NCI-H510A (cell line): ENCODE measurements at regions not wholly inside any gene's neighbourhood (a gene's known extent, or its start where the extent isn't known, plus 50 kb on each side); places are given as distances from the start of the nearest gene placed in this dataset.

ENCODE experiments used
- DNase-seq: peaks from one replicate; lab custom pipeline; 2025; lab: John Stamatoyannopoulos, UW

DNA sequence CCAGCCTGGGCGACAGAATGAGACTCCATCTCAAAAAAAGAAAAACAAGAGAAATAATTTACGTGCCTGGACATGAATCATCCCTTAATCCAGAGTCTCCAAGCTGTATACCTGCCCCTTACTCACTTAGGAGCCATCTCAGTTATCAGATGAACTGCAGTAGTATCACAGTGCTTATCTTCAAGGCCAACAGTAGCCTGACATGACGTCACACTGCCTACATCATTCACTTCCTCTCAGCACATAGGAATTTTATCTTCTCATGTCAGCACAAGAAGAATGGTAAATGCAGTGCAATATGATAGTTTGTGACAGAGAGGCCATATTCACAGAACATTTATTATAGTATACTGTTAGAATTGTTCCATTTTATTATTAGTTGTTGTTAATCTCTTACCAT, 216.6 kb downstream of the SS18 start:
- DNase-seq: no peak

DNA sequence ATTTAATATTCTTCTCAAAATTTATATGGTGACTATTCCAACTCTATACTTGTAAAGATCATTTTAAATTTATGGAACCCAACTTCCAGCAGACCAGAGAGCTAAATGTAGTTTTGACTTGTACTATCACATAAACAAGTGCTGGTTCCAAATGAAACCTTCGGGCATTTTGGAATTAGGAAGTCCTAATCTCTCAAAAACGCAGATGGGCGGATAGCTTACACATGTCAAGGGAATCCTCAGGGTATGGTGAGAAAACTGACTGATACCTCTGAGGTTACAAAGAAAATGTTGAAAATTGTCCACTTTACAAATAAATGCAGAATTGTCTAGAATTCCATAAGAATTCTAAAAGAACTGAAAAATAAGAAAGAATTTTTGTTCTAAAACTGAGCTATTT, 224.1 kb downstream of the SS18 start:
- DNase-seq: no peak

DNA sequence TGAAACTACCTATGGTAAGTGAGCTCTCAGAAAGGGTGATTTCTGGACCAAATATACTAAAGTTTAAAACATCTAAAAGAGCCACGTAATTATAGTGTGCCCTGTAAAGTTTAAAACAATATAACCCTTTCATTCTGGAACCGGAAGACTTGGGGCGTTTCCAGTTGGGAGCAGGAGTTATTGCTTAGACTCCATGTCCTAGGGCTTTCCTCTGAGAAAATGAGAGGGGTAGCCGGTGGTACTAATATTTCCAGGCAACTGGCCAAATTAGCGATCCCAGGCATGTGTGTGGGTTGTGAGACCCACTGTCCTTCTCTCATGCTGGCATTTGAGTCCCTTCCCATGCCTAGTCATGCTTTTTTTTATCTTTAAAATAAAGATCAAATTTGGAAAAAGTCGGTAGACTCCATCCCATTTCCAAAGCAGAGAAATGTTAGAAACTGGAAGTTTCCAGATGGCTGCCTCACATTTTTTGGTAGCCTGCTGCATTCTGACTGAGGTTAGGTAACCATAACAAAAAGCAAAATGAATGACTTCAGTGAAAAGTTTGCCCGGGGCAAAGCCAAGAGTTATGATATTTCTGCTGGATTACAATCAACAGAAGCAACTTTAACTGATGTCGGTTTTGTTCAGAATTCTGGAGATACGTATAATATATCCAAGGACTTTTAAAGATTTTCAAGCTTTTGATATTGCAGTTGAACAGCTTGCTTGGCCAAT, 227.4 kb downstream of the SS18 start:
- no peak for DNase-seq

DNA sequence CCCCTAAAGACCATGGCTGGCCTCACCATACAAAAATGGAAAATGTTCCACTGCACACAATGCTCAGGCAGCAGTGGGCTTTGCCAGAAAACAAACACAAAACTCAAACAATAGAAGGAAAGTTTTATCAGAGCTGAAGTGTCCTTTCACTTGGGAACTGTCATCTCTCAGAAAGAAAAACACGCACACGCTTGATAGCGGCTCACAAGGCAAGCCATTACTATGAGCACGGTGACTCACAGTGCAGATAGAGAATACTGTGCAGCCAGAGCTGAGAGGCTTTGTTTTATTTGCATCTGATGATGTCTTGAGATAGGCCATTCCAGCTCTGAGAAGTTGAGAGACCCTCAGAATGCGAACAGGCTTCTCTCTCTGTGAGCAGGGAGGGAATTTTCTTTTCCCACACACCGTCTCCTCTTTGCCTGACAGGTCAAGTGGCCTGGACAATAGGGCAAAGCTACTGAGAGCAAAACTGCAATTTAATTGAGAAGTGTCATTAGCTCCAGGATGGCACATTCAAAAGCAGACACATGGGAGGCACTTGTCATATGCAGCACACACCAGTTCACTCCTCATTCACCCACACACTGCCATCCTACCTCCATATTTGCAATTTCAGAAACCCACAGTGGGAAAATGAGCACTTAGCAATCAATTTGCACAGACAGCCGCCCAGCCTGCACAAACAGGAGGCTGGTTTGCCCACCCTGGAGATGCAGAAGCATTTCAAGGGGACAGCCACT, 236.6 kb downstream of the SS18 start:
- no peak for DNase-seq

DNA sequence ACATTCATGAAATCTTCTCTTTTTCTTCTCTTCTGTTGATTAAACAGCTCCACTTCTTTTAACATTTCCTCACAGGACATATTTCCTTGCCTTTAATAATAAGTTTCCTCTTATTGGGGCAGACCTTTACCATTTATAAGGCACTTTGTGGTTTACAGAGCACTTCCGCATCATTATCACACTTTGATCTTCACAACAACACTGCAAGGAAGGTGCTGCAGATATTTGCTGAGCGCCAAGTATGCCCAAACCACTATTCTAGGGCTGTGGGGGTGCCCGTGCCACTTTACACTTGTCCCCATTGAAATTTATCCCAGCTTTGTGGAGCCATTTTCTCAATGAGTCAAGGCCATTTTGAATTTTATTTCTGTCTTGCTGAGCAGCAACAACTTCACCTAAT, 246.6 kb downstream of the SS18 start:
- DNase-seq: no peak

DNA sequence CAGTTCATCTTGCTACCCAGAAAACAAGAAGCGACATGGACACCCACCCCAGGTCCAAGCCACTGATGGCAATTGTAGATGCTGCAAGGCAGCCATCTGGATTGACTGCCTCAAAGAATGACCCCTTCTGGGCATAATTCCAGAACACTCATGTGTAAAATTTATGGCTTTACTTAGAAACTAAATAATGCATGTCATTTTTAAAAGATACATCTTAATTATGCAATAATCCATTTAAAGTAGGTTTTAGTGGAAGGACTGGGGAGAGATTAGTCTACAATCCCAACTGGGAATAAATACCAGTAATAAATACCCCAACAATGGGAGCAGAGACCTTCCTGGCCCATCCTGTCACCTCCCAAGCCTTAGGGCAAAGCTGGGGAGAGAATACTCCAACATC, 247.7 kb downstream of the SS18 start:
- DNase-seq: no peak

DNA sequence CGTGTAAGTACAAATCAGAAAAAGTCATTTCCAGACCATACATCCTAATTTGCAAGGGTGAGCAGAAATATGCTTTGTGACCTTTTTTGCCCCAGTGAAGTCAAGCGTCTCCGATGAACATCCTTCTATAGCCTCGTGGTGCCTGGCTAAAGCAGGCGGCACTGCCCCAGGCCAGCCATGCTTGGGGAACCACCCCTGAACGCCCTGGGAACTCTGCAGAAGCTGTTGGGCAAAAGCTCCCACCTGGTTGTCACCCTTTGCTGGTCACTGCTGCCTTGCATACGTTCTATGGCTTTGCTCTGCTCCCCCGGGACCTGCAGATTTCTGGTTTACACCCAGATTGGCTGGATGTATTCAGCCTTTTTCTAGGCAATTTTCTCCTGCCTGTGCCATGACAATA, 256.4 kb downstream of the SS18 start:
- DNase-seq: no peak

DNA sequence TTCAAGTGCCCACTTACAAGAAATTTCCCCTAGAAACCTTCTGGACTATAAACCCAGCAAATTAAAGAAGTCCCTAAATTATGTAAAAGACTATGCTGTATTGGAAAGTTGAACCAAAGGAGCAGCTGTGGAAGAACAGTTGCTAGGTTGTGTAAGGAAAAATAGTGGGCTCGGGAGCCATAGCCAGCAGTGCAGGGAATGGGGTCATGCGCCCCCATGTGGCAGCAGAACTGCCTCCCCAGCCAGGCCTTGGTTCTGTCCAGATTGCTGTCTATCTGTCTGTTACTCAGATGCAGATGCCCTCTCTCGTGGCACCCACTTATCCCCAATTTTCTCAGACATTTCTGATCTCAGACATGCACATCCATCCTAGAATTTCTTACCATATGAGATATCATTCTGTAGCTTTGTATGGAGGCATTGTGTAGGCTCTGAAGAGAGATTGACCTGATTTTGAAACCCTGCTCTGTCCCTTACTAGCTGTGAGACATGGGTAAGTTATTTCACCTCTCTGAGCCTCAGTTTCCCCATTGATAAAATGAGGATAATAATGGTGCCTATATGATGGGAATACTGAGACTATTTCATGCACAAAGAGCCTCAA, 258.3 kb downstream of the SS18 start:
- no peak for DNase-seq

DNA sequence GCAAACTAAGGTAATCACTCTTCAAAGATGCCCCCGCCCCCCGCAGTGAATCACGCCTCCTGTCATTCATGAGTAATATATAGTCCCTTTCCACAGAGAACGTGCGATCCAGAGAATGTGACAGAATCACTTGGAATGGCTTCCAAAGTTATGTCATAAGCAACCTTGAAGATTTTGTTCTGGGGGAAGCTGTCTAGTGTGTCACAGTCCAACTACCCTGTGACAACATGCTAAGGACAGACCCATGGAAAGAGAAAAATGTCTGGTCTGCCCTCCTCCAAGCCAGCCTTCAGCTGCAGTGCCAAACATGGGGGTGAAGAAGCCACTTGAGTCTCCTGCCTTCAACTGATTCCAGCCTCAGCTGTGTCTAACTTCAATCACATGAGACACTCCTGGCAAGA, 259.1 kb downstream of the SS18 start:
- no peak for DNase-seq

DNA sequence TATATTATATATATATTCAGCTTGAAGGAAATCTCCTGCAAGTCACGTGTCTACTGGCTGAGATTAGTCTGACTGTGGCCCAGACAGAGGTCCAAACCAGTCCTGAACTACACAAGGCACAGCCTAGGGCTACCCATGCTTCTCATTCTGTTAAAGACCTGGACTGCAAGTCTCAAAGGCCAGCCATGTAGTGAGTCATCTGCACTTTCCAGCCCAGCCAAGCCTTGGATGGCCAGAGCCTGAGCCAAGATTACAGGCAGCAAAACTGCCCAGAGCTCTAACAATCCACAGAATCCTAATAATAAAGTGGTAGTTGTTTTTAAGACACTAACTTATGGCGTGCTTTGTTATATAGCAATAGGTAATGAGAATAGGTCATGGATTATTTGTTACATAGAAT, 259.6 kb downstream of the SS18 start:
- DNase-seq: no peak

DNA sequence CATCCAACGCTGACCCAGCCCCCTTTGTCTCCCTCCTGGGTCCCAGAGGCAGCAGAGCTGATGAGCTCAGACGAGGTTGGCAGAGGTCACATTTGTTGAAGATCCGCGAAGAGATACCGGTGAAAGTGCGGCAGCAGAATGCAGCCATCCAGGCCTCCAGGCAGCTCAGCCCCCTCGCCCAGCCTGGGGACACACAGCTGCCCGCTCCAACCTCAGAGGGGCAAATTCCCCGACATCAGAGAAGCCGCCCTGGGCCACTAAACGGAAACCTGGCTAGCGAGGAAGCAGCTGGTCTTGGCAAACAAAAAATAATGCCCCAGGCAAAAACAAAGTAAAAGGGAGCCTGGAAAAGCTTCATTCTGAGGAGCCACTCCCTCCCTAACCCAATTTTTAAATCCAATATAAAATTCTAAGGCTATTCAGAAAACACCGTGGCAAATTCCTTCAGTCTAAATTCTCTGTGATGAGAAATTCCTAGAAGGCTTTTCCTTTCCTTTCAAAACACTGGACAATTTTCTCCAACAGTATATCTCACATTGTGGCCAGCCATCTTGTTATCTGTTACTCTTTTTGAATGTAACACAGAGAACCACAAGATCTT, 262.4 kb downstream of the SS18 start:
- no peak for DNase-seq

DNA sequence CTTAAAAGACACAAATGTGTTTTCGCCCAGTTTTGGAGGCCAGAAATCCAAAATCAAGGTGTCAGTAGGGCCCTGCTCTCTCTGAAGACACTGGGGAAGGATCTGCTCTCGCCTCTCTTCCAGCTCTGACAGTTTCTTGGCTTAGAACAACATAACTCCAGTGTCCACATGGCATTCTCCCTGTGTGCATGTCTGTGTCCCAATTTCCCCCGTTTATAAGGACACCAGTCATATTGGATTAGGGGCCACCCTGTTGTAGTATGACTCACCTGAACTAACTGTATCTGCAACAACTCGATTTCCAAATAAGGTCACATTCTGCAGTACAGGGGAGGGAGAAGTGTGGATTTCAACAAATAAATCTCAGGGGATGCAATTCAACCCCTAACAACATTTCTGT, 263.2 kb downstream of the SS18 start:
- DNase-seq: no peak

DNA sequence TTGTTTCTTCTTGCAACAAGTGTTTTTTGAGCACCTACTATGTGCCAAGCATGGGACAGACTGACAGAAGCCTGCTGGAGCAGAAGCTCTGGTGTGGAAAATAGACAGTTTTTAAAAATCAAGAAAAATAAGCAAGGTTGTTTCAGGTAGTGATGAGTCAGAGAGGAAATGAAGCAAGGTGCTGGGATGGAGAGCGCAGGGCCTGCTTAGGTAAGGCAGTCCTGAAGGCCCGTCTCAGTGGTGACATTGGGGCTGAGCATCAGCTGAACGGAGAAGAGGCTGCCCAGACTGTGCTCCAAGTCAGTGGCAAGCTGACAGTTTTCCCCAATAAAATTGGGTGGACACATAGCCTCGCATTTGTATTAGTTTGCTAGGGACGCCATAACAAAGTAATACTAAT, 263.6 kb downstream of the SS18 start:
- no peak for DNase-seq

DNA sequence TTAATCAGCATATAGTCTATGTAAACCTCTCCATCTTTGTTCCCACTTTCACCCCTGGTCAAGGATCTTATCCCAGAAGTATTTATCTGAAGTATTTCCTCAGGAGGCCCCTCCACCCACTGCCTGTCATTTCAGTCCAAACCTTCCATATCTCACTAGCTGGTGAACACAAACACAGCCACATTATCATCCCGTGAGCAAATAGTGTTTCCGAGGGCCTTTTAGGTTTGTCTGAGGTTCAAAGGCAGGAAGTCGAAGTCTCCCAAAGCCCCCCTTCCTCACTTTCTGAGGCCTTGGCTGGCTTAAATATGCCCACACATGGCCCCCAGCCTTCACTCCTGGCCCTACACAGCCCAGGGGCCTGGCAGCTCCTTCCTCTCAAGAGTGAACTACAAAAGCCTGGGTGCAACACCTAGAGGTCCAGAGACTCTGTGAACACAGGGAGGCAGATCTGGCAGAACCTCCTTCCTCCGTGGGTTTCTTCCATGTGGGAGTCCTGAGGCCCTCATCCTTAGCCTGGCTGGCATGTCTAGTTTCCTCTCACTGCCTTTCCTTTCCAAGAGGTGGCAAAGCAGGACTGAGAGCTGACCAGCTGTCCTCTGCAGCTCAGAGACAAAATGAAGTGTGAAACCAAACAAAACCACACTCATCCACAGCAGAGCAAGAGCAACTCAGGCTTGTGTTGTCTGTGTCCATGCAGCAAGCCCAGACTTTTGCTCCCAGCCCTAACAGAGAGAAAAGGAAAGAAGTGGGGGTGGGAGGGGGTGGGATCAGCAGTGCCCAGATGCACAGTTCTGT, 264.2 kb downstream of the SS18 start:
- DNase-seq: no peak

DNA sequence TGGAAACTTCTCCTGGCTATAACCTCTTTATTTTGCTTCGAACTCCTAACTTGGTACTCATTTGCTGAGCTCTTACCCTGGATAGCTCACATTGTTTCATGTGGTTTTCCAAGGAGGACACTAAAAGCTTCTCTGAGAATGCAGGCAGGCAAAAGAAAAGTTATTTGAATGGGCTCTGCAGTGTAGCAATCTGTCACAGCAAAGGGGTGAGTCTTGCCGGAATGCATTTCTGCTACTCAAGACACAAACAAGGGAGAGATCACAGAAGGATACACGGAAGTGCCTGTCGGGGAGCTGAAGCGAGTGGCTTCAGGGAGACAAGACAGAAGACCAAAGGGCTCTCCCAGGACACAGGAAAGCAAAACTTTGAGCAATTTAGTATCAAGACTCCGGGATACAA, 265.4 kb downstream of the SS18 start:
- DNase-seq: no peak

DNA sequence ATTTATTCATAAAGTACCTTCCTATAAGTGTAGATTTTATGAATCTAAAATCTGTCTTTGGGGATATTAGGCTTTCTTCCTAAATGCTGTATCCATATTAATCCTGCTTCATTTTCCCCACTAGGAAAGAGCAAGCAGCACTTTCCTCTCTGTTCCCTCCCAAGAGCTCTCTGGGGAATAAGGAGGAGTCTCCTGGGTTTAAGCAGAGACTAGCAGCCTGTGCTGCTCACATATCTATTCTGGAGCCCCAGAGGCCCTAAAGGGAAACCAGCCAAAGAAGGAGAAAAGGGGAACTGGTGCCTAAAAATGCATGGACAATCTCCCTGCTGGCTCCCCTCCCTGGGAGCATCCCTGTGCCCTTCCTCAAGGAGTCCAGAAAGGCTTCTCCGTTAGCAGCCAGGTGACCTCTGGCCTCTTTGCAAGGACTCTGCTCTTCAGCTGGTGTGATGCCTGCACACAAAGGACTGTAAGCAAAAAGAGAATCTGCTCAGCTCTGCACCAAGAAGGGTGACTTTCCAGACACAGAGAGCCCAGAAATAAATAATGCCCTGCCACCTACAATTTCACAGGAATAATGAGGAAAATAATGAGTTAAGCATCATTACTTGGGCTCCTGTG, 270.6 kb downstream of the SS18 start:
- DNase-seq: no peak

DNA sequence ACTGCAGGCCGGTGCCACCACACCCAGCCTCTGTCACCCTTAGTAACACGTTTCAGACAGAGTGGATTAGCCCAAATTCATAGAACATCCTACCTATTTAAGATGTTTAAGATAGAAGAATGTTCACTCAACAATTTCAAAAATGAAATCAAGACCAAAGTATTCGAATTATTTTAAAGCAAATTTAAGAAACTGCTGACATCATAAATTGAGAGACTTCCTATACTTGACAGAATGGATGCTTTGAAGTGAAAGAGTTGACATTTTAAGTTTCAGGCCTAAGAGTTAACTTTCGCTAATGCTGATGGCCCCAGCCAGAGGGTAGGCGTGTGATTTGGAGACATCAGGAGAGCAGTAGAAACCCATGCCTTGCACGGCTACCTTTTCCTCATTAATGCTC, 271.9 kb downstream of the SS18 start:
- no peak for DNase-seq

DNA sequence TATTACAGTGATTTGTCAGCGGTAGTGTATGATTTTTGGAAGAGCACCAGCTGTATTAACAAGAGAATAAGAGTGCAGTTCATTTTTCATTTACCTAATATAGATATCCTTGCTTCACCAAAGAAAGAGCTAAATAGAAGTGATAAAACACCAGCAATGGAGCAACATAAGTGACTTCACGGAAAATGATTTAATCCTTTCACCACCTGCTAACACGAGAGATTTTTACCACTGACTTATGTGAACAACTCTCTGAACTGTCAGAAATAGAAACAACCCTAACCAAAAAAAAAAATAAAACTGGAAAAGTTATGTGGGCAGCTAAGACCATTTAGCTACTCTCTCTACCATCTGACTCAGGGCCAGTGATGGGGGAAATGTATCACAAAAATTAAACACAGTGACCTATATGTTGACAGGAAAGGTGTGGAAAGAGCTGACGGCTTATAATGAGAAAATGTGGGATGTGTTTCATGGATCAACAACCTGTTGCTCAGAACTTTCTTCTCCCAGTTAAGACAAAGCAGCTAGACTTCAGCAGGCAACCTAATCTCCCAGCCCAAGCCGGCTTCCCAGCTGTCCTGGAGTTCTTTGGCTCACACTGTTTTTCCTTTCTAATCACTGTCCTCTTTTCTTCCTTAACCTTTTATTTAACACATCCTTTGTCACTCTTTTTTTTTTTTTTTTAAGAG, 272.7 kb downstream of the SS18 start:
- DNase-seq: no peak

DNA sequence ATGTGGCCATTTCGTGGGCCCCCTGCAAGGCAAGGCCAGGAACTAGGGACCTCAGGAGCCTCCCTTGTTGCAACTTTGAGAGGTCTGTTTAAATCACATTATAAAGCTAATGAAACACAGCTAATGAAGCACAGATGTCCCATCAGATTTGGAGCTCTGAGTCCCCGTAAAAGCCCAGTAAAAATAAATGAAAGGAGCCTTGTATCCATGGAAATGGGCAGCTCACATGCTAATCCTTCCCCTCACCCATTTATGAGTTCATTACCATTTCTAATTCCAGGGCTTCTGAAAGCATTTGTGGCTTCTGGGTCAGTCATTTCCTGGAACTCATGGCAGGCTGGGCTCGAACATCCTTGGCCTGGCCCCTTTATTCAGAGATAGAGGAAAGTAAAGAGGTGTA, 274.8 kb downstream of the SS18 start:
- DNase-seq: no peak

DNA sequence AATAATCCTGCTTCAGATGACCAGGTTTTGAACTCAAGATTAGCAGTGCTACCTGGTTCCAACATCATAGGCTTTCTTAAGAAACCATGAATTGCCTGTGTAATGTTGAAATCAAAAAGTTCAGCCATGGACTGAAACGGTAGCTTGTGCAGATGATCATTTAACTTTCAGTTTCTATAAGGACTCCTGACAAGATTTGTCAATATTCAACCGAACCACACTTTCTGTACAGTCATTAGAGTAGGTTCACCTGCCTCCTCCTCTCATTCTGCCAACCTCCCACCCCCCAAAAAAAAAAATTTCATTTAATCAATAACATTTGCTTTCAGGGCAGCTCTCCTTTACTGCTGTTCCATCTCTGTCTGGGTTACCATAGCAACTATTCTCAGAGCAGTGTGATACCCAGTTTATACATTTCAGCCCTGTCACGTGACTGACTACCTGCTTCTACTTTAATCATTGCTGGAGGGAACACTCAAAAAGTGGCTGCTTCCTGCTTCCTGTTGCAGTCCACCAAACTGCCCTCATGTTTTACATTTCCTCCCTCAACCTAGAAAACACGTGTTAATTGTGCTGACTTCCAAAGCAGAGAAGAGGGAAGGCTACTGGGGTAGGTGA, 275.5 kb downstream of the SS18 start:
- no peak for DNase-seq

DNA sequence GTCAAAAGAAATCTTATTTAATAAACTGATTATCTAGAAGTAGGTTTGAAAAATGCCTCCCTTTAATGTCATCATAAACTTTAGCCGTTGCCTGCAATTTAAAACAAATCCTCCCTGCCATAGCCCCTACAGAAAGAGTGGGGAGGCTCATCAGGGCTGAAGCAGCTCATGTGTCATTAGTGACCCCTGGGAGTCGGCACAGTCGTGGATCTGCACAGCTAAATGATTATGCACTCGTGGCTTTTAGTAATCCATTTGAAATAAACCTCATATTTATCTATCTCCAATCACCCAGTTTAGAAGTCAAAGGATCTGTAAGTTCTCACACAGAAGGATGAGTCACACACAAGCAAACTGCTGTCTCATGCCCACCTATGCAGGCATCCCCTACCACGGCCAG, 277.3 kb downstream of the SS18 start:
- no peak for DNase-seq
